Esophagus muscularis mucosa (tissue), 3 donors: ENCODE measurements at regions not wholly inside any gene's neighbourhood (a gene's known extent, or its start where the extent isn't known, plus 50 kb on each side); places are given as distances from the start of the nearest gene placed in this dataset.

Experiments used
- CTCF ChIP-seq, 3 experiments: fragments of 200-600 bp in 2 of 3; fragments of 450-650 bp in 1 of 3; sonication (generic) in 2 of 3; IDR thresholded peaks; one replicate each; pipeline ENCODE4 v1.5.1; 2017 to 2019; ENCODE audit warnings: antibody characterized with exemption in 3 of 3, mild to moderate bottlenecking in 2 of 3, moderate library complexity in 1 of 3
- POLR2A ChIP-seq: fragments of 450-650 bp; IDR thresholded peaks from one replicate; pipeline ENCODE4 v1.6.1; 2017; ENCODE audit warnings: antibody characterized with exemption, moderate library complexity, mild to moderate bottlenecking, low read depth

- TF ChIP-seq CTCF (IDR thresholded peaks at IDR 0.05) (no peak), POLR2A (no peak)
Observed at GRCh38 chr7:46855851-46856250, 726.1 kb downstream of the TNS3 start.
